Transverse colon (tissue), 3 donors: ENCODE measurements at regions not wholly inside any gene's neighbourhood (a gene's known extent, or its start where the extent isn't known, plus 50 kb on each side); places are given as distances from the start of the nearest gene placed in this dataset.

Source experiments
- CTCF ChIP-seq, 5 experiments: fragments of 200-600 bp in 3 of 5; fragments of 450-650 bp in 2 of 5; sonication (generic) in 3 of 5; IDR thresholded peaks; 1 replicate in 2 of 5; 2 replicates in 3 of 5; pipeline ENCODE4 v1.5.1; 2016 to 2017; ENCODE audit warnings: antibody characterized with exemption in 5 of 5, inconsistent platforms in 3 of 5, mild to moderate bottlenecking in 2 of 5, moderate library complexity in 1 of 5
- POLR2A ChIP-seq: fragments of 450-650 bp; IDR thresholded peaks from one replicate; pipeline ENCODE4 v1.6.1; 2016; ENCODE audit warnings: antibody characterized with exemption, mild to moderate bottlenecking, moderate library complexity

DNA sequence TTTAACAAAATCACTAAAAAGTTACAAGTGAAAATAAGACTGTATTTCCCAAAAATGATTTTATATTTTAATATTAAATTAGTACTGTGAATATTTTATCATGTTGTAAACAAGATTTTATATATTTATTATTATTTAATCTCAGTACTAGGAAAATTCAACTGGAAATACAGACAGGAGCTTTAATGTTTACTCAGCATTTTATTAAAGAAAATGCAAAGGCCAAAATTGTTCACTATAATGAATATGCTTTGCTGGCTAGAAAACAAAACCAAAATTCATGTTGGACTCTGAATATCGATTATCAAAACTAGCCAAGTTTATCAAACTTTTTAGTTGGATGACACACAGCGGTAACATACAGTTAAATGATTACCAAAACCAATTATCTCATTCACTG is 782.3 kb downstream of the AMY1C start:
- no peak for TF ChIP-seq POLR2A
- no peak for TF ChIP-seq CTCF (IDR thresholded peaks at IDR 0.05)
